ENCODE measurements at regions not wholly inside any gene's neighbourhood (a gene's known extent, or its start where the extent isn't known, plus 50 kb on each side); places are given as distances from the start of the nearest gene placed in this dataset.

- Histone ChIP-seq H3K27me3 (ENCODE audit: control insufficient read depth in 2 of 2, insufficient read depth in 2 of 2, low read length in 2 of 2) (no peaks in the 10 kb centered on the region), H3K27ac (ENCODE audit: insufficient read depth, low read depth, low read length) (no peak overlapping the region), H3K4me1 (ENCODE audit: control insufficient read depth, extremely low read depth, insufficient read depth, low read length) (no peaks in the 10 kb centered on the region), H3K9ac (replicated peaks; ENCODE audit: extremely low read depth, insufficient read depth, low read length) (no peak overlapping the region), H2AFZ (ENCODE audit: low read depth, low read length) (no peak overlapping the region), H3K4me2 (ENCODE audit: insufficient read depth, low read length) (no peak overlapping the region), H3K79me2 (ENCODE audit: control insufficient read depth, insufficient read depth, low read length) (no peaks in the 10 kb centered on the region), H3K36me3 (ENCODE audit: control insufficient read depth in 2 of 2, extremely low read depth in 1 of 2, insufficient read depth in 2 of 2, low read length in 2 of 2) (no peaks in the 10 kb centered on the region), H3K4me3 (replicated peaks in 1 of 3; ENCODE audit: insufficient read depth in 1 of 3, low read depth in 1 of 3, low read length in 3 of 3) (no peak overlapping the region), H3K9me1 (replicated peaks; ENCODE audit: control insufficient read depth, extremely low read depth, insufficient read depth, low read length) (no peaks in the 10 kb centered on the region), H4K20me1 (replicated peaks; ENCODE audit: control insufficient read depth, extremely low read depth, insufficient read depth, low read length) (no peaks in the 10 kb centered on the region), H3K9me3 (replicated peaks; ENCODE audit: control insufficient read depth, insufficient read depth, low read length) (no peaks in the 10 kb centered on the region)
- FAIRE-seq: no peak
- ChIA-PET POLR2A (no interaction called here), CTCF (no interaction called here)
- dilution Hi-C loops (cut with MboI; ENCODE audit: extremely low pct_ligation_motif_present, low sequenced_read_pairs) (no loop called here), intact Hi-C loops (cut with micrococcal nuclease) (no loop called here)
- no peak for TF ChIP-seq POLR2A (IDR thresholded peaks at IDR 0.05; ENCODE audit: low read depth, low read length)
- no peak for TF ChIP-seq MYC (IDR thresholded peaks at IDR 0.05; ENCODE audit: low read depth, low read length)
- DNase-seq (ENCODE audit: low read depth, low spot score): no peak
- BruUV-seq (replicated peaks): no TSS peak
Measured at GRCh38 chr11:81484196-81484595, 1249.5 kb downstream of the FAM181B start.

DNA sequence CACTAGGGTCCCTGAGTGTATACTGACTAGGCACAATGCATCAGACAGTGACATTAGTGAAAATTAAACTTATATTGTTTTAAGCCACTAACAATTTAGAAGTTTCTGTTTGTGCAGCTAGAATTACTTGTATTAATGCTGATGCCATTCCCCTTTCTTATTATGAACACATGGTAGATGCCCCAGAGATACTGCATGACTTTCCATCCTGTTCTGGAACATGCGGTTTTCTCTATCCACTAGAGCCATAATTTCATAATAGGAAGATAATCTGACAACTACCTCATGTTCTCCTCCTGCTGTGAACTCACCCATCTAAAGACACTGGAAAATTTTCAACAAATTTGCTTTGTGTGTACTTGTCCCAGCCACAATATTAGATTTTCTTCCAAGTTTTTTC is 1256.4 kb downstream of the FAM181B start:
- H2AFZ ChIP-seq (ENCODE audit: low read depth, low read length): no peak overlapping the region
- H3K9ac ChIP-seq (replicated peaks; ENCODE audit: extremely low read depth, insufficient read depth, low read length): no peak overlapping the region
- ChIA-PET POLR2A (no interaction called here), CTCF (no interaction called here)
- no TSS peak for BruUV-seq (replicated peaks)
- H4K20me1 ChIP-seq (replicated peaks; ENCODE audit: control insufficient read depth, extremely low read depth, insufficient read depth, low read length): no peaks in the 10 kb centered on the region
- TF ChIP-seq MAX (IDR thresholded peaks at IDR 0.05; ENCODE audit: insufficient read depth, insufficient read length) (no peak), POLR2A (IDR thresholded peaks at IDR 0.05; ENCODE audit: low read depth, low read length) (no peak), FOS (IDR thresholded peaks at IDR 0.05; ENCODE audit: borderline replicate concordance, insufficient read depth, low read length) (no peak), POLR2AphosphoS5 (IDR thresholded peaks at IDR 0.05; ENCODE audit: insufficient read depth, low read depth, low read length) (no peak), MYC (IDR thresholded peaks at IDR 0.05; ENCODE audit: low read depth, low read length) (no peak)
- dilution Hi-C loops (cut with MboI; ENCODE audit: extremely low pct_ligation_motif_present, low sequenced_read_pairs) (no loop called here), intact Hi-C loops (cut with micrococcal nuclease) (no loop called here)
- no peak overlapping the region for H3K4me3 ChIP-seq (replicated peaks in 1 of 3; ENCODE audit: insufficient read depth in 1 of 3, low read depth in 1 of 3, low read length in 3 of 3)
- no peaks in the 10 kb centered on the region for H3K4me1 ChIP-seq (ENCODE audit: control insufficient read depth, extremely low read depth, insufficient read depth, low read length)
- no peaks in the 10 kb centered on the region for H3K9me3 ChIP-seq (replicated peaks; ENCODE audit: control insufficient read depth, insufficient read depth, low read length)
- H3K36me3 ChIP-seq (ENCODE audit: control insufficient read depth in 2 of 2, extremely low read depth in 1 of 2, insufficient read depth in 2 of 2, low read length in 2 of 2): no peaks in the 10 kb centered on the region
- no peaks in the 10 kb centered on the region for H3K27me3 ChIP-seq (ENCODE audit: control insufficient read depth in 2 of 2, insufficient read depth in 2 of 2, low read length in 2 of 2)
- H3K4me2 ChIP-seq (ENCODE audit: insufficient read depth, low read length): no peak overlapping the region
- FAIRE-seq: no peak
- H3K79me2 ChIP-seq (ENCODE audit: control insufficient read depth, insufficient read depth, low read length): no peaks in the 10 kb centered on the region
- no peak overlapping the region for H3K27ac ChIP-seq (ENCODE audit: insufficient read depth, low read depth, low read length)
- no peak for DNase-seq (ENCODE audit: low read depth, low spot score)
- H3K9me1 ChIP-seq (replicated peaks; ENCODE audit: control insufficient read depth, extremely low read depth, insufficient read depth, low read length): no peaks in the 10 kb centered on the region
